ENCODE measurements at regions not wholly inside any gene's neighbourhood (a gene's known extent, or its start where the extent isn't known, plus 50 kb on each side); places are given as distances from the start of the nearest gene placed in this dataset.

GRCh38 chr22:25366876-25367466 is 147.5 kb downstream of the CRYBB2 start:
- no peak for DNase-seq (ENCODE audit: low read depth in 2 of 2)

DNA sequence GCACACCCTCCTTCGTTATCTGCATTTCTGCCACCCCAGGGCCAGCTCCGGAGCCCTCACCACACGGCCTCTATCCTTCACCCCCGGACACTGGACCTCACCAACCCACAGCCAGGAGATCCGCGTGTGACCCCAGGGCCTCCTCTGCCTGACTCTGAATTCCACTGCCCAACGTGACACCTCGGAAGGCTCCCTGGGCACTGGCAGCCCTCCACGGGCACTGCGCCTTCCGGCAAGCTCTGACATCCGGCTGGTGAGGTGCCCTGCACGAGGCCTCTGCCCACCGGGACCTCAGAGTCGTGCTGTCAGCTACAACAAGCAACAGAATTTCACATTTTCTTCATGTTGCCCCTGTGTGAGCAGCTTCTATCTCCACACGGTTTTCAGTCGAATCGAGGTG is 148.3 kb downstream of the CRYBB2 start:
- no peak for DNase-seq (ENCODE audit: low read depth in 2 of 2)

- peak; percentile 24 to 31 for DNase-seq (ENCODE audit: low read depth in 2 of 2)
These were observed 148.8 kb downstream of the CRYBB2 start for GRCh38 chr22:25368271-25368670.

GRCh38 chr22:25369041-25369440 is 149.6 kb downstream of the CRYBB2 start:
- no peak for DNase-seq (ENCODE audit: low read depth in 2 of 2)

GRCh38 chr22:25370322-25370721 is 150.9 kb downstream of the CRYBB2 start:
- DNase-seq (ENCODE audit: low read depth in 2 of 2), result no peak

DNA sequence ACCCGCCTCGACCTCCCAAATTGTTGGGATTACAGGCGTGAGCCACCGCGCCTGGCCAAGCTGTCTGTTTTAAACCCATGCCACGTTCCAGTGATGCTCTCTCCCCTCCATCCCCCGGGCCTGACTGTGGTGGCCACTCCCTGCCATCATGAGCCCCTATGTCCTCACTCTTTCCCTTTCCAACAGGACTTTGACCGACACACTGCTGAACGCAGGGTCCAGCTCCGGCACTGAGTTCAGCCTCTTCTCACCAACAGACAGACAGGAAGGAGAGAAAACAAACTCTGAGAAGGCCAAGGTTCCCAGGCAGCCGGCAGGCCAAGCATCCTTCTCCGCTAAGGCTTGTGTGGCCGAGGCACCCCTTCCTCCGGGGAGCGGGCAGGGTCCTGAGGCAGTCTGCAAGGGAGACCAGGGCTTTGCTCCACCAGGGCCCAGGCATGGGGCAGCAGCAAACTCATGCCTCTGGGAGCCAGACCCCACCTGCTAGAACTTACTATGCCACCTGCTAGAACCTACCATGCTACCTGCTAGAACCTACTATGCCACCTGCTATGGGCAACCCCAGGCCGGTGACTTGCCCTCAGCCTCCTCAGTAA is 152.7 kb downstream of the CRYBB2 start:
- no peak for DNase-seq (ENCODE audit: low read depth in 2 of 2)

DNA sequence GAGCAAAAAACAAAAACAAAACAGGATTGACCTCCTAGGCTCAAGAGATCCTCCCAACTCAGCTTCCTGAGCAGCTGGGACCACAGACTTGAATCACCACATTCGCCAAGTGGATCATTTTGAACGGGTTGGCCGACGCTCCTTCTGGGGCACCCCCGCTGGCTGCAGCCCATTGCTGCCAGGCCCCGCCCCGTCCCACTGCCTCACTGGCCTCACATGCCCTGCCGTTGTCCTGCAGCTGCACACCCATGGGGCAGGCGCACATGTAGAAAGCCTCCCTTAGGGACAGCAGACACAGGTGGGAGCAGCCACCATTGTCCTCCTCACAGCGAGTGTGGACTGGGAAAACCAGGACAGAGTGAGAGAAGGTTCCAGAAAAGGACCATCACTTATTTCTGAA is 154.5 kb downstream of the CRYBB2 start:
- no peak for DNase-seq (ENCODE audit: low read depth in 2 of 2)

DNA sequence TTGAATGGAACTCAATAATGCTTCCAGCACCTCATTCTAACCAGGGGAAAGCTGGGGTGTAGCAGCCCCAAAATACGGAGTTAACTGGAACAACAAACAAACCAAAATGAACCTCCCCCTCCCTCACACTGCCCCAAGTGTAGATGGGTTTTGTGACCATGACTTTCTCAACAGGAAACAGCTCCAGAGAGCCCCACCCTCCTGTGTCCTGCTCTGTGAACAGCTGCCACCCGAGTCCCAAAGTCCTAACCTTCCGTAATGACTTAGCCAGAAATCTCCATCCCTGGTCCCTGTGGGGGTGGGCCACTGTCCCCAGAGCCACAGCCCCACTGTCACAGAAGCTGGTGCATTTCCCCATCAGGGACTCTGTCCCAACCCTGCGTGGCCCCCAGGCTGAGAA is 155.4 kb downstream of the CRYBB2 start:
- no peak for DNase-seq (ENCODE audit: low read depth in 2 of 2)

GRCh38 chr22:25375683-25376082 is 156.2 kb downstream of the CRYBB2 start:
- no peak for DNase-seq (ENCODE audit: low read depth in 2 of 2)

GRCh38 chr22:25377699-25378098 is 158.3 kb downstream of the CRYBB2 start:
- DNase-seq (ENCODE audit: low read depth in 2 of 2), result no peak

GRCh38 chr22:25380122-25380747 is 160.8 kb downstream of the CRYBB2 start:
- DNase-seq (ENCODE audit: low read depth in 2 of 2), result no peak

DNA sequence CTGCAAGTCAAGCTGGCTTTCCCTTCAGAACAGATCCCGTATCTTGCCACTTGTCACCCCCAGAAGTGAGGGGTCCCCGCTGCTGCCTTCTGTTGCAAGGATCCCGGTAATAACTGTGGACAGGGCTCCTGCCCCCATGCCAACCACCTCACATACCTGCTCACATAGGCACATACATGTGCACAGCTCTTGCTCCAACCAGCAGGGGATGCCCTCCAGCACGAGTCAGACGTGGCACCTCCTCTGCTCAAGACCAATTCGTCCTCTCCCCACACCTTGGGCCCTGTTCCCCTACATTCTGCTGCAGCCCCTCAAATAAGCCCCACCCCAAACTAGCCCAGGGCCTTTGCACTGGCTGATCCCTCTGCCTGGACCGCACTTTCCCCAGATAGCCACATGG is 163.3 kb downstream of the CRYBB2 start:
- no peak for DNase-seq (ENCODE audit: low read depth in 2 of 2)

GRCh38 chr22:25383278-25383820 is 163.9 kb downstream of the CRYBB2 start:
- no peak for DNase-seq (ENCODE audit: low read depth in 2 of 2)

GRCh38 chr22:25383892-25384291 is 164.5 kb downstream of the CRYBB2 start:
- DNase-seq (ENCODE audit: low read depth in 2 of 2), result no peak

GRCh38 chr22:25386538-25386884 is 167.1 kb downstream of the CRYBB2 start:
- no peak for DNase-seq (ENCODE audit: low read depth in 2 of 2)

- no peak for DNase-seq (ENCODE audit: low read depth in 2 of 2)
These were observed 169.0 kb downstream of the CRYBB2 start for GRCh38 chr22:25388415-25388814.

- DNase-seq (ENCODE audit: low read depth in 2 of 2), result no peak
These were observed 169.6 kb downstream of the CRYBB2 start for GRCh38 chr22:25388866-25389540.

GRCh38 chr22:25389541-25389919 is 170.1 kb downstream of the CRYBB2 start:
- no peak for DNase-seq (ENCODE audit: low read depth in 2 of 2)

GRCh38 chr22:25390297-25391240 is 171.1 kb downstream of the CRYBB2 start:
- no peak for DNase-seq (ENCODE audit: low read depth in 2 of 2)

DNA sequence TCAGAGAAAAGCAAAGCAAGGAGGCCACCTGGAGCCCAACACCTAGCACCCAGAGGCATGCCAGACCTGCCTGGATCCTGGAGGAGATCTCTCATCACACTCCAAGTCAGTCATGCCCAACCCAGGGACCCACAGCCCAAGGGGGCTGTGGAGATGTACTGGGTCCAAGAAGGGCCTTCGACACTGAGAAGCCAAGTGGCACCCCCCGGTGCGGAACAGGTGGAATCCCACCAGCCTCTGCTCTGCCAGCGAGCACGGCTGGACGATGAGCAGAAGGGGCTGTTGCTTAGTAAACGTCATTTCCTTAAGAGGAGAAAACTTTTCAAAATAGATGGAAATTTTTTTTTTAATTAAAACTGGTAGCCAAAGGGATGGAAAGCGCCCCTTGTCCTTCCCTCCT is 171.9 kb upstream of the GRK3 start:
- DNase-seq (ENCODE audit: low read depth in 2 of 2), result no peak

GRCh38 chr22:25393121-25393805 is 171.2 kb upstream of the GRK3 start:
- DNase-seq (ENCODE audit: low read depth in 2 of 2), result no peak

All from fibroblast of skin of left quadriceps (primary cell).